Liver (tissue), 8 donors: ENCODE measurements at regions not wholly inside any gene's neighbourhood (a gene's known extent, or its start where the extent isn't known, plus 50 kb on each side); places are given as distances from the start of the nearest gene placed in this dataset.

Experiments used
- DNase-seq: peaks from one replicate; pipeline ENCODE4 v3.0.0-alpha.2; 2017; ENCODE audit warnings: low spot score
- H3K27ac ChIP-seq, 2 donors: one replicate each; pipeline ENCODE4 v1.7.0; 2013; ENCODE audit warnings: inconsistent platforms in 2 of 2, low read length in 2 of 2, control low read depth in 1 of 2, low read depth in 1 of 2, mild to moderate bottlenecking in 1 of 2
- H3K27me3 ChIP-seq, 4 donors: one replicate each; pipeline versions ENCODE4 v1.6.1 to v1.7.0; 2013; ENCODE audit warnings: low read length in 3 of 4, inconsistent platforms in 1 of 4, mild to moderate bottlenecking in 1 of 4, moderate library complexity in 1 of 4; ENCODE audit not compliant: control insufficient read depth in 4 of 4, insufficient read depth in 4 of 4
- H3K36me3 ChIP-seq, 4 donors: one replicate each; pipeline versions ENCODE4 v1.6.1 to v1.7.0; 2013; ENCODE audit warnings: low read length in 3 of 4, mild to moderate bottlenecking in 3 of 4, low read depth in 1 of 4, moderate library complexity in 1 of 4; ENCODE audit not compliant: control insufficient read depth in 4 of 4, insufficient read depth in 3 of 4
- H3K4me1 ChIP-seq, 4 donors: one replicate each; pipeline versions ENCODE4 v1.6.1 to v1.7.0; 2013; ENCODE audit warnings: low read length in 3 of 4, mild to moderate bottlenecking in 3 of 4, moderate library complexity in 1 of 4; ENCODE audit not compliant: control insufficient read depth in 4 of 4, insufficient read depth in 4 of 4
- H3K4me3 ChIP-seq, 3 donors: one replicate each; pipeline versions ENCODE4 v1.6.1 to v1.7.0; 2013; ENCODE audit warnings: low read length in 3 of 3, control low read depth in 1 of 3, low read depth in 1 of 3, mild to moderate bottlenecking in 1 of 3
- H3K9ac ChIP-seq, 2 donors: one replicate each; pipeline ENCODE4 v1.7.0; 2013; ENCODE audit warnings: low read length in 2 of 2, mild to moderate bottlenecking in 2 of 2, moderate library complexity in 2 of 2, control low read depth in 1 of 2, low read depth in 1 of 2
- H3K9me3 ChIP-seq, 4 donors: one replicate each; pipeline versions ENCODE4 v1.6.1 to v1.7.0; 2013; ENCODE audit warnings: low read length in 3 of 4; ENCODE audit not compliant: control insufficient read depth in 4 of 4
- ATF3 ChIP-seq: IDR thresholded peaks from 2 replicates; pipeline ENCODE4 v1.6.1; 2016; ENCODE audit warnings: antibody characterized with exemption
- EGR1 ChIP-seq, 2 donors: IDR thresholded peaks; 2 replicates each; pipeline ENCODE4 v1.6.1; 2016 to 2018; ENCODE audit warnings: antibody characterized with exemption in 2 of 2, low read depth in 2 of 2
- FOXA1 ChIP-seq: IDR thresholded peaks from 2 replicates; pipeline ENCODE4 v1.6.1; 2016; ENCODE audit warnings: antibody characterized with exemption
- FOXA2 ChIP-seq: IDR thresholded peaks from 2 replicates; pipeline ENCODE4 v1.6.1; 2016; ENCODE audit warnings: antibody characterized with exemption
- GABPA ChIP-seq, 2 donors: IDR thresholded peaks in 1 of 2; conservative IDR thresholded peaks in 1 of 2; 2 replicates each; pipeline ENCODE4 v1.6.1; 2016; ENCODE audit warnings: antibody characterized with exemption in 2 of 2, mild to moderate bottlenecking in 1 of 2, moderate library complexity in 1 of 2
- HNF4A ChIP-seq, 2 donors: conservative IDR thresholded peaks; 2 replicates each; pipeline ENCODE4 v1.6.1; 2016; ENCODE audit warnings: antibody characterized with exemption in 2 of 2, mild to moderate bottlenecking in 2 of 2
- HNF4G ChIP-seq: IDR thresholded peaks from 2 replicates; pipeline ENCODE4 v1.6.1; 2016; ENCODE audit warnings: antibody characterized with exemption
- JUND ChIP-seq, 2 donors: IDR thresholded peaks; 2 replicates each; pipeline ENCODE4 v1.6.1; 2016; ENCODE audit warnings: antibody characterized with exemption in 2 of 2
- NR2F2 ChIP-seq: IDR thresholded peaks from 2 replicates; pipeline ENCODE4 v1.6.1; 2016; ENCODE audit warnings: antibody characterized with exemption
- RAD21 ChIP-seq, 2 donors: IDR thresholded peaks; 2 replicates each; pipeline ENCODE4 v1.6.1; 2016; ENCODE audit warnings: antibody characterized with exemption in 2 of 2, mild to moderate bottlenecking in 2 of 2
- RXRA ChIP-seq, 2 donors: IDR thresholded peaks; 2 replicates each; pipeline ENCODE4 v1.6.1; 2017 to 2018; ENCODE audit warnings: antibody characterized with exemption in 2 of 2, mild to moderate bottlenecking in 1 of 2
- SP1 ChIP-seq: IDR thresholded peaks from 2 replicates; pipeline ENCODE4 v1.6.1; 2018; ENCODE audit warnings: antibody characterized with exemption, mild to moderate bottlenecking
- TAF1 ChIP-seq: conservative IDR thresholded peaks from 2 replicates; pipeline ENCODE4 v1.6.1; 2016; ENCODE audit warnings: antibody characterized with exemption, mild to moderate bottlenecking
- YY1 ChIP-seq: IDR thresholded peaks from 2 replicates; pipeline ENCODE4 v1.6.1; 2016; ENCODE audit warnings: antibody characterized with exemption, mild to moderate bottlenecking
- ZBTB33 ChIP-seq: IDR thresholded peaks from 2 replicates; pipeline ENCODE4 v1.6.1; 2016; ENCODE audit warnings: antibody characterized with exemption
- WGBS: extraction: QIAGEN DNeasy Blood & Tissue Kit; methylation state at CpG from one replicate; pipeline ENCODE4 v1.1.7; 2013; 5-methylcytosine and 5-hydroxymethylcytosine counted together
- TF ChIP-seq, protein P1 (sequence below): IDR thresholded peaks from 2 replicates; pipeline ENCODE4 v1.6.1; 2016; ENCODE audit warnings: antibody characterized with exemption, mild to moderate bottlenecking
- TF ChIP-seq, protein P2 (sequence below): IDR thresholded peaks from 2 replicates; pipeline ENCODE4 v1.6.1; 2016; ENCODE audit warnings: antibody characterized with exemption
- TF ChIP-seq, protein P3 (sequence below): fragments of 150-350 bp; IDR thresholded peaks from 2 replicates; pipeline ENCODE4 v1.5.1; 2017; ENCODE audit warnings: improper control_type of control experiment, low read depth, low read length; ENCODE audit not compliant: missing input control
- donor health status: healthy.
- donor health status: healthy.
- donor health status: healthy.
- donor health status: healthy.
- donor health status: healthy.

- Histone ChIP-seq H3K9ac (no peak overlapping the region), H3K36me3 (no peaks in the 10 kb centered on the region), H3K9me3 (no peaks in the 10 kb centered on the region), H3K4me1 (no peaks in the 10 kb centered on the region), H3K27ac (no peak overlapping the region), H3K4me3 (no peak overlapping the region), H3K27me3 (no peaks in the 10 kb centered on the region)
- 67% methylated on average over 2 of the region's 2 CpGs for WGBS
- TF ChIP-seq YY1, result no peak
- TF ChIP-seq RAD21 (IDR thresholded peaks at IDR 0.05), result no peak
- no peak for TF ChIP-seq JUND (IDR thresholded peaks at IDR 0.05)
- no peak for TF ChIP-seq FOXA1
- TF ChIP-seq FOXA2, result no peak
- TF ChIP-seq HNF4A (conservative IDR thresholded peaks at IDR 0.05), result no peak
- no peak for TF ChIP-seq GABPA (IDR thresholded peaks at IDR 0.05 in 1 of 2, conservative IDR thresholded peaks at IDR 0.05 in 1 of 2)
- no peak for TF ChIP-seq RXRA (IDR thresholded peaks at IDR 0.05)
- no peak for TF ChIP-seq HNF4G
- TF ChIP-seq, protein P1, sequence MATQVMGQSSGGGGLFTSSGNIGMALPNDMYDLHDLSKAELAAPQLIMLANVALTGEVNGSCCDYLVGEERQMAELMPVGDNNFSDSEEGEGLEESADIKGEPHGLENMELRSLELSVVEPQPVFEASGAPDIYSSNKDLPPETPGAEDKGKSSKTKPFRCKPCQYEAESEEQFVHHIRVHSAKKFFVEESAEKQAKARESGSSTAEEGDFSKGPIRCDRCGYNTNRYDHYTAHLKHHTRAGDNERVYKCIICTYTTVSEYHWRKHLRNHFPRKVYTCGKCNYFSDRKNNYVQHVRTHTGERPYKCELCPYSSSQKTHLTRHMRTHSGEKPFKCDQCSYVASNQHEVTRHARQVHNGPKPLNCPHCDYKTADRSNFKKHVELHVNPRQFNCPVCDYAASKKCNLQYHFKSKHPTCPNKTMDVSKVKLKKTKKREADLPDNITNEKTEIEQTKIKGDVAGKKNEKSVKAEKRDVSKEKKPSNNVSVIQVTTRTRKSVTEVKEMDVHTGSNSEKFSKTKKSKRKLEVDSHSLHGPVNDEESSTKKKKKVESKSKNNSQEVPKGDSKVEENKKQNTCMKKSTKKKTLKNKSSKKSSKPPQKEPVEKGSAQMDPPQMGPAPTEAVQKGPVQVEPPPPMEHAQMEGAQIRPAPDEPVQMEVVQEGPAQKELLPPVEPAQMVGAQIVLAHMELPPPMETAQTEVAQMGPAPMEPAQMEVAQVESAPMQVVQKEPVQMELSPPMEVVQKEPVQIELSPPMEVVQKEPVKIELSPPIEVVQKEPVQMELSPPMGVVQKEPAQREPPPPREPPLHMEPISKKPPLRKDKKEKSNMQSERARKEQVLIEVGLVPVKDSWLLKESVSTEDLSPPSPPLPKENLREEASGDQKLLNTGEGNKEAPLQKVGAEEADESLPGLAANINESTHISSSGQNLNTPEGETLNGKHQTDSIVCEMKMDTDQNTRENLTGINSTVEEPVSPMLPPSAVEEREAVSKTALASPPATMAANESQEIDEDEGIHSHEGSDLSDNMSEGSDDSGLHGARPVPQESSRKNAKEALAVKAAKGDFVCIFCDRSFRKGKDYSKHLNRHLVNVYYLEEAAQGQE, result no peak
- TF ChIP-seq NR2F2, result no peak
- no peak for TF ChIP-seq TAF1
- TF ChIP-seq, protein P2, sequence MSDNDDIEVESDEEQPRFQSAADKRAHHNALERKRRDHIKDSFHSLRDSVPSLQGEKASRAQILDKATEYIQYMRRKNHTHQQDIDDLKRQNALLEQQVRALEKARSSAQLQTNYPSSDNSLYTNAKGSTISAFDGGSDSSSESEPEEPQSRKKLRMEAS, result no peak
- no peak for TF ChIP-seq SP1
- no peak for TF ChIP-seq ZBTB33
- no peak for TF ChIP-seq EGR1 (IDR thresholded peaks at IDR 0.05; ENCODE audit: low read depth in 2 of 2)
- TF ChIP-seq, protein P3, sequence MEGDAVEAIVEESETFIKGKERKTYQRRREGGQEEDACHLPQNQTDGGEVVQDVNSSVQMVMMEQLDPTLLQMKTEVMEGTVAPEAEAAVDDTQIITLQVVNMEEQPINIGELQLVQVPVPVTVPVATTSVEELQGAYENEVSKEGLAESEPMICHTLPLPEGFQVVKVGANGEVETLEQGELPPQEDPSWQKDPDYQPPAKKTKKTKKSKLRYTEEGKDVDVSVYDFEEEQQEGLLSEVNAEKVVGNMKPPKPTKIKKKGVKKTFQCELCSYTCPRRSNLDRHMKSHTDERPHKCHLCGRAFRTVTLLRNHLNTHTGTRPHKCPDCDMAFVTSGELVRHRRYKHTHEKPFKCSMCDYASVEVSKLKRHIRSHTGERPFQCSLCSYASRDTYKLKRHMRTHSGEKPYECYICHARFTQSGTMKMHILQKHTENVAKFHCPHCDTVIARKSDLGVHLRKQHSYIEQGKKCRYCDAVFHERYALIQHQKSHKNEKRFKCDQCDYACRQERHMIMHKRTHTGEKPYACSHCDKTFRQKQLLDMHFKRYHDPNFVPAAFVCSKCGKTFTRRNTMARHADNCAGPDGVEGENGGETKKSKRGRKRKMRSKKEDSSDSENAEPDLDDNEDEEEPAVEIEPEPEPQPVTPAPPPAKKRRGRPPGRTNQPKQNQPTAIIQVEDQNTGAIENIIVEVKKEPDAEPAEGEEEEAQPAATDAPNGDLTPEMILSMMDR, result no peak
- no peak for TF ChIP-seq ATF3
- DNase-seq, result no peak
Observed at GRCh38 chr3:6097556-6097955, 763.4 kb upstream of the GRM7 start.
